GM19397 (cell line): ENCODE measurements at regions not wholly inside any gene's neighbourhood (a gene's known extent, or its start where the extent isn't known, plus 50 kb on each side); places are given as distances from the start of the nearest gene placed in this dataset.

Experiments used
- ATAC-seq: cut with Tn5 transposase; IDR thresholded peaks from one replicate; pipeline ENCODE4 v1.9.1; 2021; ENCODE audit warnings: mild to moderate bottlenecking, moderate library complexity; ENCODE audit not compliant: unreplicated experiment

- no peak for ATAC-seq
Measured at GRCh38 chr5:61943713-61944112, 362.3 kb upstream of the KIF2A start.

- no peak for ATAC-seq
Measured at GRCh38 chr5:61948151-61948550, 357.9 kb upstream of the KIF2A start.

- no peak for ATAC-seq
Measured at GRCh38 chr5:61949054-61949678, 356.8 kb upstream of the KIF2A start.

GRCh38 chr5:61949679-61950435 is 356.1 kb upstream of the KIF2A start:
- no peak for ATAC-seq

GRCh38 chr5:61951295-61951694 is 354.7 kb upstream of the KIF2A start:
- no peak for ATAC-seq

GRCh38 chr5:61953913-61954312 is 352.1 kb upstream of the KIF2A start:
- ATAC-seq: no peak

GRCh38 chr5:61964201-61964600 is 341.8 kb upstream of the KIF2A start:
- no peak for ATAC-seq

GRCh38 chr5:61965069-61965468 is 340.9 kb upstream of the KIF2A start:
- no peak for ATAC-seq

GRCh38 chr5:61965490-61965889 is 340.5 kb upstream of the KIF2A start:
- no peak for ATAC-seq

- no peak for ATAC-seq
Measured at GRCh38 chr5:61966296-61966955, 339.6 kb upstream of the KIF2A start.

- no peak for ATAC-seq
Measured at GRCh38 chr5:61966997-61967396, 339.0 kb upstream of the KIF2A start.

GRCh38 chr5:61967681-61968080 is 338.3 kb upstream of the KIF2A start:
- no peak for ATAC-seq

GRCh38 chr5:61969347-61969746 is 336.7 kb upstream of the KIF2A start:
- ATAC-seq: no peak

- no peak for ATAC-seq
Measured at GRCh38 chr5:61969755-61970154, 336.3 kb upstream of the KIF2A start.

GRCh38 chr5:61970218-61970617 is 335.8 kb upstream of the KIF2A start:
- ATAC-seq: no peak

GRCh38 chr5:61974680-61975079 is 331.3 kb upstream of the KIF2A start:
- ATAC-seq: no peak

GRCh38 chr5:61981886-61982285 is 324.1 kb upstream of the KIF2A start:
- no peak for ATAC-seq

- no peak for ATAC-seq
Measured at GRCh38 chr5:61991430-61991829, 314.6 kb upstream of the KIF2A start.

GRCh38 chr5:61991866-61992265 is 314.1 kb upstream of the KIF2A start:
- ATAC-seq: no peak

- ATAC-seq: no peak
Measured at GRCh38 chr5:61993295-61993927, 312.6 kb upstream of the KIF2A start.

- ATAC-seq: no peak
Measured at GRCh38 chr5:61994171-61994570, 311.8 kb upstream of the KIF2A start.

- no peak for ATAC-seq
Measured at GRCh38 chr5:61995486-61995885, 310.5 kb upstream of the KIF2A start.
